H9 (cell line): ENCODE measurements at regions not wholly inside any gene's neighbourhood (a gene's known extent, or its start where the extent isn't known, plus 50 kb on each side); places are given as distances from the start of the nearest gene placed in this dataset.

ENCODE experiments used
- DNase-seq: peaks from one replicate; pipeline ENCODE4 v3.0.0-alpha.2; 2017
- H2AFZ ChIP-seq: one replicate; pipeline ENCODE4 v1.6.1; 2013; ENCODE audit warnings: mild to moderate bottlenecking, low read length, control low read depth, moderate library complexity
- H2AK5ac ChIP-seq: 2 replicates; pipeline ENCODE4 v1.6.1; 2013; ENCODE audit warnings: low read length, control low read depth, mixed read lengths; ENCODE audit not compliant: insufficient read length
- H2BK120ac ChIP-seq: one replicate; pipeline ENCODE4 v1.6.1; 2013; ENCODE audit warnings: low read depth, mild to moderate bottlenecking, low read length, control low read depth, inconsistent platforms; ENCODE audit not compliant: poor library complexity, severe bottlenecking
- H2BK12ac ChIP-seq: 2 replicates; pipeline ENCODE4 v1.6.1; 2013; ENCODE audit warnings: low read length, control low read depth, mixed read lengths, low read depth; ENCODE audit not compliant: insufficient read length
- H2BK15ac ChIP-seq: 2 replicates; pipeline ENCODE4 v1.6.1; 2013; ENCODE audit warnings: low read depth, low read length, control low read depth
- H2BK20ac ChIP-seq: one replicate; pipeline ENCODE4 v1.6.1; 2013; ENCODE audit warnings: low read depth, mild to moderate bottlenecking, low read length, control low read depth, inconsistent platforms; ENCODE audit not compliant: poor library complexity, severe bottlenecking
- H2BK5ac ChIP-seq: 2 replicates; pipeline ENCODE4 v1.6.1; 2013; ENCODE audit warnings: low read length, control low read depth, mixed read lengths; ENCODE audit not compliant: insufficient read length
- H3K14ac ChIP-seq: 2 replicates; pipeline ENCODE4 v1.6.1; 2013; ENCODE audit warnings: low read length, control low read depth; ENCODE audit not compliant: insufficient read depth
- H3K18ac ChIP-seq: 2 replicates; pipeline ENCODE4 v1.6.1; 2013; ENCODE audit warnings: low read depth, mild to moderate bottlenecking, mixed read lengths, low read length, control low read depth; ENCODE audit not compliant: insufficient read length
- H3K23ac ChIP-seq: 2 replicates; pipeline ENCODE4 v1.6.1; 2013; ENCODE audit warnings: low read length, control low read depth, mixed read lengths, low read depth; ENCODE audit not compliant: insufficient read length
- H3K23me2 ChIP-seq: 2 replicates; pipeline ENCODE4 v1.6.1; 2013; ENCODE audit warnings: low read depth, mild to moderate bottlenecking, mixed read lengths, low read length, control low read depth; ENCODE audit not compliant: insufficient read length, poor library complexity, severe bottlenecking
- H3K27ac ChIP-seq: 2 replicates; pipeline ENCODE4 v1.5.1; 2013; ENCODE audit warnings: low read length, control low read depth, mixed read lengths, low read depth; ENCODE audit not compliant: insufficient read length
- H3K27me3 ChIP-seq: 2 replicates; pipeline ENCODE4 v1.6.1; 2013; ENCODE audit warnings: low read length, control low read depth, inconsistent platforms; ENCODE audit not compliant: insufficient read depth
- H3K4ac ChIP-seq: 2 replicates; pipeline ENCODE4 v1.6.1; 2013; ENCODE audit warnings: low read depth, mild to moderate bottlenecking, control low read depth, inconsistent platforms, low read length, moderate library complexity
- H3K4me1 ChIP-seq: 2 replicates; pipeline ENCODE4 v1.6.1; 2013; ENCODE audit warnings: low read length, control low read depth, inconsistent platforms; ENCODE audit not compliant: insufficient read depth
- H3K4me2 ChIP-seq: 2 replicates; pipeline ENCODE4 v1.6.1; 2013; ENCODE audit warnings: low read length, control low read depth, mixed read lengths; ENCODE audit not compliant: insufficient read length, insufficient read depth
- H3K56ac ChIP-seq: 2 replicates; pipeline ENCODE4 v1.6.1; 2013; ENCODE audit warnings: low read depth, mild to moderate bottlenecking, mixed read lengths, low read length, control low read depth; ENCODE audit not compliant: insufficient read length
- H3K79me1 ChIP-seq: 2 replicates; pipeline ENCODE4 v1.6.1; 2013; ENCODE audit warnings: low read depth, mild to moderate bottlenecking, moderate library complexity, low read length, control low read depth, inconsistent platforms; ENCODE audit not compliant: insufficient read depth, poor library complexity, severe bottlenecking
- H3K79me2 ChIP-seq: 2 replicates; pipeline ENCODE4 v1.6.1; 2013; ENCODE audit warnings: low read length, control low read depth, inconsistent platforms; ENCODE audit not compliant: insufficient read depth
- H3K9ac ChIP-seq: 2 replicates; pipeline ENCODE4 v1.6.1; 2013; ENCODE audit warnings: low read length, control low read depth, mixed read lengths; ENCODE audit not compliant: insufficient read length; ENCODE audit errors: extremely low read depth
- H3K9me3 ChIP-seq: one replicate; pipeline ENCODE4 v1.6.1; 2013; ENCODE audit warnings: low read depth, low read length, inconsistent platforms; ENCODE audit not compliant: control insufficient read depth
- H3T11ph ChIP-seq: one replicate; pipeline ENCODE4 v1.6.1; 2013; ENCODE audit warnings: mild to moderate bottlenecking, low read length, control low read depth, inconsistent platforms
- H4K20me1 ChIP-seq: one replicate; pipeline ENCODE4 v1.6.1; 2013; ENCODE audit not compliant: control insufficient read depth, insufficient read length, insufficient read depth
- H4K5ac ChIP-seq: 2 replicates; pipeline ENCODE4 v1.6.1; 2013; ENCODE audit warnings: low read depth, mild to moderate bottlenecking, mixed read lengths, low read length, control low read depth; ENCODE audit not compliant: insufficient read length
- H4K8ac ChIP-seq: replicated peaks from 2 replicates; pipeline ENCODE4 v1.6.1; 2013; ENCODE audit warnings: low read length, control low read depth, mixed read lengths, low read depth; ENCODE audit not compliant: insufficient read length
- H4K91ac ChIP-seq: 2 replicates; pipeline ENCODE4 v1.6.1; 2013; ENCODE audit warnings: low read depth, mild to moderate bottlenecking, moderate library complexity, mixed read lengths, low read length, control low read depth; ENCODE audit not compliant: insufficient read length
- H3K27ac Mint-ChIP-seq, 3 experiments: 2 replicates in 2 of 3; 3 replicates in 1 of 3; pipeline ENCODE4 v1.8.0; 2020 to 2021; ENCODE audit warnings: mixed read lengths in 3 of 3, mild to moderate bottlenecking in 1 of 3, moderate library complexity in 1 of 3
- H3K27me3 Mint-ChIP-seq: 2 replicates; pipeline ENCODE4 v1.8.0; 2021; ENCODE audit warnings: low read depth, mild to moderate bottlenecking, moderate library complexity, mixed read lengths
- H3K36me3 Mint-ChIP-seq, 3 experiments: 2 replicates in 2 of 3; 3 replicates in 1 of 3; pipeline ENCODE4 v1.8.0; 2020 to 2021; ENCODE audit warnings: low read depth in 3 of 3, mixed read lengths in 3 of 3; ENCODE audit not compliant: insufficient read depth in 1 of 3
- H3K4me1 Mint-ChIP-seq, 2 experiments: 2 replicates each; pipeline ENCODE4 v1.8.0; 2020; ENCODE audit warnings: mixed read lengths in 2 of 2
- H3K4me3 Mint-ChIP-seq, 2 experiments: 2 replicates in 1 of 2; 3 replicates in 1 of 2; pipeline ENCODE4 v1.8.0; 2020 to 2021; ENCODE audit warnings: mild to moderate bottlenecking in 2 of 2, mixed read lengths in 2 of 2, moderate library complexity in 1 of 2
- H3K9me3 Mint-ChIP-seq, 2 experiments: 2 replicates in 1 of 2; 3 replicates in 1 of 2; pipeline ENCODE4 v1.8.0; 2020; ENCODE audit warnings: mild to moderate bottlenecking in 2 of 2, mixed read lengths in 2 of 2, moderate library complexity in 1 of 2
- CTCF ChIP-seq: fragments of 200-600 bp; sonication (generic); conservative IDR thresholded peaks from 3 replicates; pipeline ENCODE4 v1.8.0; 2021; ENCODE audit warnings: antibody characterized with exemption, mild to moderate bottlenecking
- WGBS: extraction: QIAGEN DNeasy Blood & Tissue Kit; methylation state at CpG from one replicate; pipeline ENCODE4 v1.1.7; 2013; ENCODE audit warnings: missing lambda C conversion rate, low lambda C conversion rate, mixed read lengths; ENCODE audit not compliant: insufficient read length; ENCODE audit errors: extremely low coverage; 5-methylcytosine and 5-hydroxymethylcytosine counted together

- Histone ChIP-seq H2AK5ac (no peak overlapping the region), H4K8ac (no peak overlapping the region), H2BK12ac (no peak overlapping the region), H3T11ph (no peak overlapping the region), H3K79me2 (no peaks in the 10 kb centered on the region), H3K4me1 (no peaks in the 10 kb centered on the region; the same call in 1 of the 2 replicates), H3K79me1 (no peaks in the 10 kb centered on the region), H4K91ac (no peak overlapping the region), H3K14ac (no peak overlapping the region), H4K20me1 (no peaks in the 10 kb centered on the region), H3K9me3 (no peaks in the 10 kb centered on the region), H3K56ac (no peak overlapping the region), H3K27me3 (no peaks in the 10 kb centered on the region), H3K18ac (no peak overlapping the region), H3K27ac (no peak overlapping the region), H2BK5ac (no peak overlapping the region), H2BK15ac (no peak overlapping the region), H2AFZ (no peak overlapping the region), H3K4ac (no peak overlapping the region), H3K23ac (no peak overlapping the region), H3K23me2 (no peaks in the 10 kb centered on the region), H2BK120ac (no peak overlapping the region), H3K4me2 (no peak overlapping the region), H4K5ac (no peak overlapping the region), H2BK20ac (no peak overlapping the region), H3K9ac (no peak overlapping the region)
- no CpG with 5 or more reads among the region's 3 CpGs for WGBS
- Mint-ChIP-seq H3K4me1 (peaks cover 3 to 17% of the 10 kb centered on the region in 2 experiments), H3K27ac (peak overlapping the region in 1 of 3 experiments; percentile 20; a peak in 2 of 7 replicates), H3K9me3 (no peaks in the 10 kb centered on the region), H3K36me3 (no peaks in the 10 kb centered on the region), H3K4me3 (no peak overlapping the region), H3K27me3 (no peaks in the 10 kb centered on the region)
- no peak for DNase-seq
- no peak for TF ChIP-seq CTCF
Observed at GRCh38 chr3:147619921-147620560, 210.9 kb downstream of the ZIC1 start.
